Motor neuron (in vitro differentiated cells): ENCODE measurements at regions not wholly inside any gene's neighbourhood (a gene's known extent, or its start where the extent isn't known, plus 50 kb on each side); places are given as distances from the start of the nearest gene placed in this dataset.
"Not testable (repeated sequence)": the region's sequence is repeated elsewhere in the genome, so short reads cannot be mapped to it uniquely, and the experiment has no call there.

ENCODE experiments used
- ATAC-seq, 8 experiments: fragments of 200-7000 bp; cut with Tn5 transposase; replicated peaks in 6 of 8; 2 replicates each; pipeline ENCODE4 v1.8.0; 2021; ENCODE audit warnings: mild to moderate bottlenecking in 8 of 8, moderate library complexity in 8 of 8
- H3K27ac ChIP-seq, 2 donors: fragments of 250-450 bp; sonication (Bioruptor Pico); 2 replicates each; pipeline ENCODE4 v1.9.0; 2021; ENCODE audit warnings: antibody characterized with exemption in 2 of 2, mild to moderate bottlenecking in 2 of 2, moderate library complexity in 1 of 2
- H3K4me1 ChIP-seq, 2 donors: fragments of 250-450 bp; sonication (Bioruptor Pico); replicated peaks in 1 of 2; 2 replicates each; pipeline ENCODE4 v1.6.1; 2021; ENCODE audit warnings: antibody characterized with exemption in 2 of 2, mild to moderate bottlenecking in 2 of 2, moderate library complexity in 1 of 2
- H3K4me3 ChIP-seq, 5 donors: fragments of 250-450 bp; sonication (Bioruptor Pico); 2 replicates each; pipeline ENCODE4 v1.9.0; 2021; ENCODE audit warnings: antibody characterized with exemption in 5 of 5, mild to moderate bottlenecking in 5 of 5, moderate library complexity in 4 of 5
- WGBS, 10 experiments: fragments of 450-650 bp; shearing (Covaris generic); methylation state at CpG; one replicate each; pipeline ENCODE4 v1.0.0; 2022; 5-methylcytosine and 5-hydroxymethylcytosine counted together
- in situ Hi-C, 9 experiments: fragments of 400-800 bp; cut with MboI; loops; one replicate each; pipeline ENCODE4 v1.15.0; 2021; ENCODE audit warnings: low sequenced_read_pairs in 9 of 9, low pct_unique_long_range_greater_than_20kb in 2 of 9; ENCODE audit not compliant: unreplicated experiment in 9 of 9

GRCh38 chr2:167814881-167815718, 432.3 kb downstream of the STK39 start:
- in situ Hi-C loops, result no loop called here
- Histone ChIP-seq H3K27ac (no peak overlapping the region), H3K4me1 (no peaks in the 10 kb centered on the region), H3K4me3 (no peak overlapping the region)
- 23 to 100% (median 87%) methylated on average over 1 to 9 of the region's 10 CpGs for WGBS, 10 experiments
- no peak for ATAC-seq

DNA sequence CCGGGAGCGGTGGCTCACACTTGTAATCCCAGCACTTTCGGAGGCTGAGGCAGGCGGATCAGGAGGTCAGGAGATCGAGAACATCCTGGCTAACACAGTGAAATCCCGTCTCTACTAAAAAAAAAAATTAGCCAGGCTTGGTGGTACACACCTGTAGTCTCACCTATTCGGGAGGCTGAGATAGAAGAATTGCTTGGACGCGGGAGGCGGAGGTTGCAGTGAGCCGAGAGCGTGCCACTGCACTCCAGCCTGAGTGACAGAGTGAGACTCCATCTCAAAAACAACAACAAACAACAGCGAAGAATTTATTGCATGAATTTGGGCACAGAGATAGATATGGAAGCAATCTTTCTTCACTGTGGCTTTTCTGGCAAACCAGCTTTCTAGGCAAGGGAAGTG, 432.9 kb downstream of the STK39 start:
- H3K4me3 ChIP-seq, H3K27ac ChIP-seq, ATAC-seq, in situ Hi-C loops, H3K4me1 ChIP-seq: not testable (repeated sequence)
- 40 to 100% (median 96%) methylated on average over 1 to 12 of the region's 13 CpGs; no CpG with 5 or more reads in 1 of the 10 experiments for WGBS, 10 experiments

- H3K27ac ChIP-seq, H3K4me3 ChIP-seq, in situ Hi-C loops, ATAC-seq, H3K4me1 ChIP-seq: not testable (repeated sequence)
- WGBS, 10 experiments, result 100% methylated on average over 1 to 3 of the region's 9 CpGs; no CpG with 5 or more reads in 8 of the 10 experiments
Observed at GRCh38 chr2:167809799-167810198, 437.6 kb downstream of the STK39 start.

DNA sequence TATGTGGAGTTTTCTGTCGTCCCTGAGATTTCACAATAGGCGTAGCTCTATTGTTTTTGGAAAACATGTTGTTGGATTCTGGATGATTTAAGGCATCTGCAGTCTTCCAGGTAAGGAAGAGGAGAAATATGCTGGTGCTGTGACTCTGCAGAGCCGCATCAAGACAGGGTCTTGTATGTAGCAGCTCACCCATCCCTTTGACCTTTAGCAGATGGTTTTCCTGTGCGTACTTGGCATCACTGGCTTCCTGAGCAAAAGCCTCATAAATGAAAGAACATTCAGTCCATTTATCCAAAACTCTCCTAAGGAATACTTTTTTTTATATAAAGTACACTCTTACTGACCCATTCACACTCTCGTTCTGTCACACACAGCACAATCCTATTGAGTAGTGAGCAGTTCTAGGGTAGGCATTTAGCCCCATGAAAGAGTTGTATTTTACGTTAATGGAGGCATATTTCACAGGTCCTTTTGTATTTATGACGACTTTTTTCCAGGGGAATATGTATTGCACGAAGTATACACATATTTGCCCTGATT, 443.9 kb downstream of the STK39 start:
- Histone ChIP-seq H3K27ac (no peak overlapping the region), H3K4me1 (no peaks in the 10 kb centered on the region), H3K4me3 (no peak overlapping the region)
- 10 to 94% (median 80%) methylated on average over 1 to 8 of the region's 8 CpGs; no CpG with 5 or more reads in 1 of the 10 experiments for WGBS, 10 experiments
- no peak for ATAC-seq
- in situ Hi-C loops, result no loop called here

DNA sequence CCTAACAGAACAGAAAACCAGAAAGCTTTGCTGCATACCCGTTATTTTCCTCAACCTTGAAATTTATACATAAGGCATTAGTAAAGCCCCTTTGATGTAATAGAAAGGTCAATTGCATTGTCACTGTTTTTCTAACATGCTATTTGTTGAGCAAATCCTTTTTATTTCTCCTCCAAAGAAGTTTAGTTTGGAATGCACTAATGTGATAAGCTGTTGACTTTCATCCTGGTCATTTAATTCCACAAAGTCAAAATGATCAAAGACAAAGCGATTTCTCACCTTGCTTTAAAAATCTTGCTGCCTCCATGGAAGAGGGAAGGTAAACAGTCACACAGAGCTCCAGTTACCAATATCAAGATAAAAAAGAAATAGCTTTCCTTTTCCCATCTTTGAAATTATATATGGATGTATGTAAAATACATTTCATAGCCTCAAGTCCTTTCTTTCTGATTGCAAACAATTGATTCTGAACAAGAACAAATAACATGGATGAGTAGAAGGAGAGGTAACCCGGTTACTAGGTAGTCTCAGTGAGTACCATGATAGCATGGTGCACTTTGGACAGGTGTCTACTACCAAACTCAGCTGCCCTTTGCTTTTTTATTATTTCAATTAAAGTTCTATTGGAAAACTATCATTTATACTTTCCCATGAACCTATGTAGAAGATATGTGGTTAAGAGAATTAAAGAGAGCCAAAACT, 452.7 kb downstream of the STK39 start:
- in situ Hi-C loops, result no loop called here
- WGBS, 10 experiments, result 0 to 100% (median 74%) methylated on average over 1 to 3 of the region's 3 CpGs; no CpG with 5 or more reads in 1 of the 10 experiments

GRCh38 chr2:167793725-167794124, 453.7 kb downstream of the STK39 start:
- ATAC-seq, result peak in 1 of 8 experiments; percentile 20
- Histone ChIP-seq H3K4me1 (no peaks in the 10 kb centered on the region), H3K4me3 (no peak overlapping the region), H3K27ac (no peak overlapping the region)
- in situ Hi-C loops, result no loop called here
- 16 to 100% (median 88%) methylated on average over 1 to 3 of the region's 3 CpGs for WGBS, 10 experiments

More for the DNA sequence above, 452.7 kb downstream of the STK39 start:
- no peak for ATAC-seq
- H3K4me3 ChIP-seq, result no peak overlapping the region
- H3K4me1 ChIP-seq, result no peaks in the 10 kb centered on the region
- no peak overlapping the region for H3K27ac ChIP-seq

GRCh38 chr2:167792126-167792525, 455.3 kb downstream of the STK39 start:
- 8 to 100% (median 71%) methylated on average over 1 of the region's 1 CpG; no CpG with 5 or more reads in 3 of the 10 experiments for WGBS, 10 experiments
- no peak overlapping the region for H3K4me3 ChIP-seq
- ATAC-seq, result no peak
- no peaks in the 10 kb centered on the region for H3K4me1 ChIP-seq
- in situ Hi-C loops, result no loop called here
- no peak overlapping the region for H3K27ac ChIP-seq

- Histone ChIP-seq H3K4me3 (no peak overlapping the region), H3K27ac (no peak overlapping the region), H3K4me1 (peaks cover 3 to 9% of the 10 kb centered on the region in 2 donors)
- in situ Hi-C loops, result no loop called here
- no peak for ATAC-seq
- 4 to 100% (median 86%) methylated on average over 1 to 4 of the region's 4 CpGs for WGBS, 10 experiments
Observed at GRCh38 chr2:167790781-167791450, 456.5 kb downstream of the STK39 start.

DNA sequence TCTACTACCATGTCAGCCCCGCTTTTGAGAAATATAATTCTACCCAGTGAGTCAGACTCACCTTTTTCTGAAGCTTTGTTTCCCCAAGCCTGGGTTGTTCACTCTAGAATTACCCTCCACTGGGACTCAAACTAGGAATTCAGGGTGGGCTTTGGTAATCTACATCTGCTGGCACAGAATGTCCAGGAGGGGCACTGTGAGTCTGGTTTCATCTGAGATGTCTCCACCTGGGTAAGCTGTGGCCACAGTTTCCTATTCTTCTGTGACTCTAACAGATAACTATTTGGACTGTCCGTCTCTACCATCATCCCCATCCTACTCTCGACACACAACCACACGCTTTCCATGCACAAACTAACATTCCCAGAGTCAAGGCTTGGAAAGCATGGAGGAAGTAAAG, 457.2 kb downstream of the STK39 start:
- Histone ChIP-seq H3K27ac (no peak overlapping the region), H3K4me3 (no peak overlapping the region), H3K4me1 (peaks cover 4 to 17% of the 10 kb centered on the region in 2 donors)
- ATAC-seq, result no peak
- WGBS, 10 experiments, result 5 to 100% (median 80%) methylated on average over 1 to 4 of the region's 4 CpGs; no CpG with 5 or more reads in 1 of the 10 experiments
- in situ Hi-C loops, result no loop called here

GRCh38 chr2:167787562-167787961, 459.8 kb downstream of the STK39 start:
- no peak overlapping the region for H3K27ac ChIP-seq
- in situ Hi-C loops, result no loop called here
- 0 to 82% (median 0%) methylated on average over 2 to 3 of the region's 3 CpGs; no CpG with 5 or more reads in 7 of the 10 experiments for whole genome bisulfite sequencing, 10 experiments
- peaks cover 23 to 43% of the 10 kb centered on the region in 2 donors for H3K4me1 ChIP-seq
- no peak overlapping the region for H3K4me3 ChIP-seq
- ATAC-seq, result no peak

DNA sequence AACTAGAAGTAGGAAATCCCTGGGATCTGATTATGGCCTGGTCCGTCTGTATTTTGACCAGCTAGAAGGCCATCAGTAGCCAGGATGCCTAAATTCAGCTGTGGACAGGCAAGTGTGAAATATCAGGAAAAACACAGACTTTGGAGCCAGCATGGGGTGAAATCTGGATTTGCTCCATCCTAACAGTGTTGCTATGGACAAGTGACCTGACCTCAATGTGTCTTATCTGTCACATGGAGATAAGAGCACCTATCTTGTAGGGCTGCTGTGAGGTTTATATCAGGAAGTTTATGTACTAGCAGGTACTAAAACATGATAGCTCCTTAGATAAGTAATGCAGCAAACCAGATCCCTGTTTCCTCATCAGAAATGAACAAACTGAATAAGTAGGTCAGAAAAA, 460.4 kb downstream of the STK39 start:
- H3K4me1 ChIP-seq, result peaks cover 23 to 45% of the 10 kb centered on the region in 2 donors
- no peak overlapping the region for H3K27ac ChIP-seq
- WGBS, 10 experiments, result 0 to 100% (median 92%) methylated on average over 1 of the region's 1 CpG; no CpG with 5 or more reads in 6 of the 10 experiments
- no peak overlapping the region for H3K4me3 ChIP-seq
- no peak for ATAC-seq
- in situ Hi-C loops, result no loop called here

DNA sequence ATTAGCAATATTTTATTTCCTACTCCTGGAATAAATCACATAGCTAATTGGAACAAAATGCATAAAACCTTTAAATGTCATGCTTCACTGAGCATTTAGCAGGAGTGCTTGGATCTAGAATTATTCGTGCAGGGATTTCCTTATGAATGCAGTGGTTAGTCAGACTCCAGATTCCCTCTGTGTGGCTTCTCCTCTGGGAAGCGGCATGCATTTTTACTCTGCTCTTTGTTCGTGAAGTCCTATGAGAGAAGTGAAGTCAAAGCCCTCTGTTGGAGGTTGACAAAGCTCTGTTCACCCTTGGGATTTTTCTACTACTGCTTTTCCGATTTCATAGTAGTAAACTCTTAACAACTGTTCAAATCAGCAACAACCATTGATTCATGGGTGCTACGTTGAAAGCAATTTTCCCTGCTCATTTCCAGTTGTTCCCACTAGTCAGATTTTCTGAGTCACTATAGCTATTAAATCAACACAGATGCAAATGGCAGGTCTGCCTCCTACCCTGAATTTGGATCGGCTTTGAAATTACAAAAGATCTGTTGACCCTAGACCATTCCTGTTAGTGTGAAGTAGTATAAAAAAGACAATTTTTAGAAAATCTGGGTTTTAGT, 461.7 kb downstream of the STK39 start:
- Histone ChIP-seq H3K4me1 (peaks cover 23 to 45% of the 10 kb centered on the region in 2 donors), H3K4me3 (no peak overlapping the region), H3K27ac (peak overlapping the region in 1 of 2 donors; percentile 10)
- 0 to 43% (median 20%) methylated on average over 1 to 5 of the region's 6 CpGs; no CpG with 5 or more reads in 1 of the 10 experiments for WGBS, 10 experiments
- in situ Hi-C loops, result no loop called here
- ATAC-seq, result peak in 7 of 8 experiments; percentile 28 to 72 (median 42)
